HG03066 (cell line): ENCODE measurements at regions not wholly inside any gene's neighbourhood (a gene's known extent, or its start where the extent isn't known, plus 50 kb on each side); places are given as distances from the start of the nearest gene placed in this dataset.

Experiments used
- ATAC-seq: cut with Tn5 transposase; IDR thresholded peaks from one replicate; pipeline ENCODE4 v1.9.1; 2021; ENCODE audit warnings: low read depth; ENCODE audit not compliant: unreplicated experiment

DNA sequence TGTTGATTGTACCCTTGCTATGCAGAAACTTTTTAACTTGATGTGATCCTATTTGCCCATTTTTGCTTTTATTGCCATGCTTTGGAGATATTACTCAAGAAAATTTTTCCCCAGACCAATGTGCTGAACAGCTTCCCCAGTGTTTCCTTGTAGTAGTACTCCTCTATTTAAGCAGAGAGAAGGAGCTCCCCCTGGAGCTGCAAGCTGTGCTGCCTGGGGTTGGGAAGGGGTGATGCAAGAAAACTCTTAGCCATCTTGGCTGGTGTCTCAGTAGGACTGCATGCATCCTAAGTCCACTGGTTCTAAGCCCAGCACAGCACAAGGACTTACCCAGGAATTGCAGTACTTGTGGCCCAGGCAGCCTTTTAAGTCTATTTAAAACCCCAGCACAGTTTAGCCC, 121.6 kb downstream of the NTMT2 start:
- ATAC-seq: no peak

DNA sequence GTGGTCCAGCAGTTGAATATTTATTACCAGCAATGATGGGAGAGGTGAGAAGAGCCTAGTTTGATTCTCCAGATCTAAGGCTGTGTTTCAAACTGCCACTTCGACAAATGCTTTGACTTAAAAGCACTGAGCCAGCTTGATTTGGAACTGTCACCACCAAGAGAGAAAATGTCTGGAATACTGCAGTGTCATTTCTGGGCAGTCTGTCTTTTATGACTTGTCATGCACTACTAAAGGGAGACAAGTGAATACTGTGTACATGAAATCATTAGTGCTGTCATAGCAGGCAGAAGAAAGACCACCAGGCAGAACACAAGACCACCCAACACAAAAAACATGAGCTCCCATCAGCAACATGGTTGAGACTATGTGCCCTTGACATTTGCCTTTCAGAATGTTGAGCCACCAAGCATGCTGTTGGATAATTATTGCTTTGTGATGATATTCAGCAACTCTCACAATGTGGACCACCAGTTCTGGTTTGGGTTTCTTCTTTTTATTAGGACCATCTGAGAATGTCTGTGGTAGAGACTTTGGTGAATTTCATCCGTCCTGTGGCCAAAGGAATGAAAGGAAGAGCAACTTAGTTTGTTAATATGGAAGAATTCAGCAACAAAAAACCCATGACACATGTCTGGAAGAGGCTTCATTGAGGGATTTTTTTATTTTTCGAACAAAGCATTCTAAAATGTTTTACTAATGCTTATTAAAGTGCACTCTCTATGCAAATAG, 125.8 kb downstream of the NTMT2 start:
- ATAC-seq: no peak

DNA sequence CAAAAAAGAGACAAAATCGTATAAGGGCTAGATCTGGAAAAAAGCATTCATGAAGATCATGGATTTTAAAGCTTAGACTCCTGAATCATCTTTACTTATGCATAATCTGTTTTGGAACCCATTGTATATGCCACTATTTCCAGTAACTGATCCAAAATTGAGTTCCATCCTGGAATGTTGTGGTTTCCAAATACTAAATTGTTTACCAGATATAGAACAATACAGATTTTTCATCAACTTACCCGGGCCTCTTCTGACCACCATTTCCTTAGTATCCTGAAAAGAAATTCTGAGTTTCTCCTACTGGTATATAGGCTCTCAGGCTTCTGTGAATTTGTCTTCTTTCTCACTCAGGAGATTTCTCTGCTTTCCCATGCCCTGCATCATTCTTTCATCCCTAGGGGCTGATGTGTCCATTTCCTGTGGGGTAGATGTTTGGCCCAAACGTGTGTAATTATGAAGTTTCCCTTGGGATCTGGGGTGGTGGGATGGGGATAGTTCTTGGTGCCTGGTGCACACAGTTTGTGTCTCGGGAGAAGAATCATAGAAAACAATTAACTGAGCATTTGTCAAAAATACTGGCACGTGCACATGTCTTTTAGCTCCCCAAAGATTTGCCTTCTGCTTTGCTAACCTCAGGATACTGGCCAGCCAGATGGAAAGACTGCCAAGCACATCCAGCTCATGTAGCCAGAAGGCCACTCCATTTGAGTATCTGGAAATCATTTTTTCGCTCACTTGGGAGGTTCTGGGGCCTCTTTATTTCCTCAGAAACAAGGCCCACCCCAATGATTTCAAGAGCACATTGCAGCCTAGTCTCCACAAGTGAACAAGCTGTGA, 127.8 kb downstream of the NTMT2 start:
- no peak for ATAC-seq

DNA sequence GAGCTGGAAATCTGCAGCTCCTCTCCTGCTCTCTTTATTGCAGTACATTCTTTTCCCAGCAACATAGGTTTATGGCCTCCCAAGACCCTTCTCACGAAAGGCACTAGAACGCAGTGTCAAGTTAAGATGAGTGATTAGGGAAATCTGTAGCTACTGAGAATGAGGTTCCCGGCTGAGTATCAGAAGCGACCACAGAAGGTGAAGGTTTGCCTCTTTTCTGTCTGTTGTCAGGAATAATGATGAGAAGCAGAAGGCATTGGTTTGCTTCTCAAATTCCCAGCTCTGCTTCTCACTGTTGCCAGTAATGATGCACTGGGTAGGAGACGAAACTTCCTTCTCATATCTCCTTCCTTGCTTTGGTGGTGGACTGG, 128.4 kb downstream of the NTMT2 start:
- no peak for ATAC-seq

- no peak for ATAC-seq
These were observed 132.2 kb downstream of the NTMT2 start for GRCh38 chr1:170277985-170278384.

GRCh38 chr1:170284016-170284415, 138.3 kb downstream of the NTMT2 start:
- no peak for ATAC-seq

DNA sequence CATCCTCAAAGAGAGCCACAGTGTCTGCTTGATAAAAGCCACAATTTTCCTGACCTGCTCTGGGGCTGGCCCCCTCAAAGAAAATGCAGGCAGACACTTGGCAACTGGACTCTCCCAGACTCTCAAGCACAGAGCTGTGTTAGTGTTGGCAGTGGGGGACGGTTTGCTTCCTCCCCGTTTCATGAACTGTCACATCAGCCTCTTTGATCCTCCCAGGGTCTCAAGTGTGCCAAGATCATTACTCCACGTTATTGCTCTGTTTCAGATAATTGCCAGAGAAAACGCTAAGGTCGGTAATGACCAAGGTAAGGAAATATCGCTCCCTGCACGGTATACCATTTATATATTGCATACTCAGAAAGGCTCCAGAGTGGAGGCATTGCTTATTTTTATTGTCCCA, 138.8 kb downstream of the NTMT2 start:
- no peak for ATAC-seq

- no peak for ATAC-seq
These were observed 139.2 kb downstream of the NTMT2 start for GRCh38 chr1:170284951-170285350.

DNA sequence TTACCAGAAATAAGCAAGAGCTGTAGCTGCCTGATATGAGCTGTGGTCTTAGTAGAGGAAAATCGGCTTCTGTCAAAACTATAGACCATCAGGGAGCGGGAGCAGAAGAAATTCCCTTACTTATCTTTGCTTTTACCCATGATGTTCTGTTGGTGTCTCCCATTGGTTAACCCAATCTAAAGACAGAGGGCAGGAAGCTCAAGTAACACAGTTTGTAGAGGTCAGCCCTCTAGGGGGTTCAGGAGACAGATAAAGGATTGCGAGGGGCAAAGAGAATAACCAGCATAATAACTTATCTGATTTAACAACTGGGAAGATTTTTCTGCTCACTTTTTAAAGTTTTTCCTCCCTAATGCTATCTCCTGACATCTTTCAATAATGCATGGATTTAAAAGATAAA, 142.4 kb downstream of the NTMT2 start:
- ATAC-seq: no peak

GRCh38 chr1:170290276-170290675, 144.5 kb downstream of the NTMT2 start:
- no peak for ATAC-seq

- no peak for ATAC-seq
These were observed 145.2 kb downstream of the NTMT2 start for GRCh38 chr1:170290991-170291390.

DNA sequence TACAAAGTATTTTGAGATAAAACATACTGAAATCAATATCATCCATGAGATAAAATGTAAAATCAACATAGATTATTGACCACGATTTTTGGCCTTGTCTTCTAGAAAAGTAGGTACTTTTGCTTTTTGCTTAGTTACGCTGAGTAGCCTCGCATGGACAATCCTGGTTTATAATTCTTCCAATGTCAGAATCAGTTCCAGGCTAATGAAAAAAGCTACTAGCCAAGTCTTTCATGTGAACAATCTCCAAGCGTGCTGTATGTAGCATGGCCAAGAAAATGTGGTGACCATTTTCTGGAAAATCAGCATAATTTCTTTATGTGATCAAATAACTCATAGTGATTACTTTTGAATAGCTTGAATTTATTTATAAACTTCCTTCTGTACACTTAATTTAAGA, 145.8 kb downstream of the NTMT2 start:
- ATAC-seq: no peak

DNA sequence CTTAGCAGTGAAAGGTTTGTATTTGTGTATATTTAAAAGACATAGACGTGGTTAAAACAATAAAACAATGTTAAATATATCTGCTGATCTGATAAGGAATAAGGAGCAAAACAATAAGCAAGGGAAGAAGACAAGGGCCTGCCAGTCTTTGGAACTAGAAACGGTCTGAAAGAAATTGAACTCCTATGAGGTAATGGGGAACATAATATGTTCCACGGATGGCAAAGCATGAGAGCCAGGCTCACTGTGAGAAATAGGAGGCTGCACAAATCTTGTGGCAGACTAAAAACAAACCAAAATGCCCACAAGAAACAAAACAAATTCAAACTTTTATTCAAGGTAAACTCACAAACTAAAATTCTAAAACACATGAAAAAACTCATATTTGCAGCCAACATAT, 150.5 kb downstream of the NTMT2 start:
- no peak for ATAC-seq

GRCh38 chr1:170296642-170297041, 150.9 kb downstream of the NTMT2 start:
- ATAC-seq: no peak

DNA sequence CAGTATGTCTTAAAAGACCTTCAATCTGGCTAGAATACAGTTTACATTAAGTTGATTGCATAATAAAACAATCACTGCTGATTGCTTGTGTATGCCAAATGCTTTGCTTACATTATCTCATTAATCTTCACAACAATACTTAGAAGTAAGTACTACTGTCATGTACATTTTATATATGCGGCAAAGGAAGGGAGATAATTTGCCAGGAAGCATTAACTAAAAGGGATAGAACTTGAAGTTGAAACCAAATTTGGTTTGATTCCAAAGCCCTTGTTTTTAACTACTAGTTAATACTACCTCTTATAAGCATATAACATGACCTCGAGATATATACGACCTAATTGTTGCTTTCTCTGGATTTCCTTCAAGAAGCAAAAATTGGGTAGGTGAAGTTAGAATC, 155.8 kb downstream of the NTMT2 start:
- no peak for ATAC-seq

- no peak for ATAC-seq
These were observed 157.3 kb downstream of the NTMT2 start for GRCh38 chr1:170303034-170303433.

DNA sequence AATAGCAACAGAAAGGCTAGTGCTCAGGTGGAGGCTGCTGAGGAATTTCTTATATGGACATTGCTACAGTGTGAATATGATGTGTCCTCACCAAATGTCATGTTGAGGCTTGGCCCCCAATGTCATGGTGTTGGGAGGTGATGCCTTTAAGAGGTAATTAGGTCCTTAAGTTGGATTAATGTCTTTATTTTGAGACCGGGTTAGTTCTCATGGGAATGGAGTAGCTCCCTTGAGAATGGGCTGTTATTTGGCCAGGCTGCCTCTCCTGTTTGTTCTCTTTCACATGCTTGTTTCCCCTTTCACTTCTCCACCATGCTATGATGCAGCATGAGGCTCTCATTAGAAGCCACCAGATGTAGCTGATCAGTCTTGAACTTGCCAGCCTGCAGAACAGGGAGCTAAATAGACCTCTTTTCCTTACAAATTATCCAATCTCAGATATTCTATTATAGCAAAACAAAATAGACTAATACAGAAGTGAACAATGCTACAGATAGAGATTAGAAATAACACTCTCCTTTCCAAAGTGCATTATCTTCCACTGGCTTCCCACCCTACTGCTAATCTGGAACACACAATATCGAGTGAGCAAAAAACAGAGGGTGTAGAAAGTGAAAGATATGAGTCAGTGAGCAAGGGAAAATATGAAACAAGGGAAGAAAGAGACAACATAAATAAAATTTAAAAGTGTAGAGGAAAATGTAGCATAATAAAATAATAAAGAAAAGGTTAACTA, 160.2 kb downstream of the NTMT2 start:
- no peak for ATAC-seq

DNA sequence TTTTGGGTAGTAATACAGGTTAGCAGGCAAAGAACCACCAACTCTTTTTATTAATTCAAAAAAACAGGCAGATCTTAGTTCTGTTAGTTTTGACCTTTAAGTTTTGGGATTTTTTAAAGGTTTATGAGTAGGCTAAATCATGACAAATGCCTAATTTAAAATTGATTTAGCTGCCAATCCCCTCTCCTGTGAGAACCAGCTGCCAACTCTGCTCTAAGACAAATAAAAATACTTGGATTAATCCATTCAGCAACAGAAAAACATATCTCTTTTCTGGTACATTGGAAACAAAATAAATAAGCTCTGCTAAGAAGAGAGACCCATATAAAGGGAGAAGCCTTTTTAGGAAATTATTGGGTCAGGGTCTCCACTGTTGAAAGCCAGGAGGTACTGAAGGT, 160.8 kb downstream of the NTMT2 start:
- ATAC-seq: no peak

DNA sequence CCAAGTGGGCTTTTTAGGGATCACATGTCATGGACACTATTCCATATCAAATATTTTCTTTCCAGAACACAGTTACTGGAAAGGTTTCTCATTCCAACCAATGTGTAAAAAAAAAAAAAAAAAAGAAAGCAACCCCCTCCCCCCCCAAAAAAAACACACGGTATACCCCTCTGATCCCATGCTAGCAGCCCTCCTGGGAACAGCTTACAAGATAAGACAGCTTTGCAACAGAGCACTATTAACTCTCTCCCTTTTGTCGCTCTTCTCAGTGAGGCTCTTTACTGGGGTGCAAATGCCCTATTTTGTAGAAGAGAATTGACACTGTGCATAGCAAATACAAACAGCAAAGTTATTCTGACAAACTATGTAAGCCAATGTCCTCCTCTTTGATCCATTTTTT, 161.2 kb downstream of the NTMT2 start:
- no peak for ATAC-seq

GRCh38 chr1:170307426-170307825, 161.7 kb downstream of the NTMT2 start:
- no peak for ATAC-seq

DNA sequence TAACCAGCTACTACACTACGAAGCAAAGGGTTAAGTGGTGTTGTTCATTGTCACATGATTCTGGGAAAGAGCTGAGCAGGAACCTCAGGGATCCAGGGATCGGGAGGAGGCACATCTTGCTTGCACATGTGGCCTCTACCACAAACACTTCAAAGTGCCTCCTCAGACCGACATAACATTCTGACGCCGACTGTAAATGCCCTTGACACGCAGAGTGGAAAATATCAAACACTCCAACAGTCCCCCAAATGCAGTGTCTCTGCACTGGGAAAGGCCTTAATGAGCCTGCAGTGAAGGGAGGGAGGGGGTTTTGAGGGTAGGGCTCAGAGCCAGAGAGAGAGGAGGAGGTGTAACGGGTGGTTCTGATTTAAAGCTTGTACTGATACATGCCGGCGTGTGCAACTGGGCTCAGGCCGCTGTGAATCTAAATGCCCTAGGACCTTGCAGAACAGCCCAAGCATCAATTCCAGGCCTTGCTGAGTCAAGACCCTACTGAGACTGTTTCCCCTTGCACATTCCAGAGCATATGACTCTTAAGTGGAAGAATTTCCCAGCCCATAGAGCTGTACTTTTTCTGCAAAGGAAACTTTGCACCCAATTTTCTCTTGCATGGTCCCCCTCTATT, 163.7 kb downstream of the NTMT2 start:
- no peak for ATAC-seq
